ENCODE measurements at regions not wholly inside any gene's neighbourhood (a gene's known extent, or its start where the extent isn't known, plus 50 kb on each side); places are given as distances from the start of the nearest gene placed in this dataset.
A peak's percentile ranks its signal among the peaks of the same experiment; 100 is the strongest.

- peaks cover 17% of the 10 kb centered on the region for H3K4me1 ChIP-seq (ENCODE audit: control insufficient read depth, insufficient read depth, low read length, poor library complexity, severe bottlenecking)
- no peaks in the 10 kb centered on the region for H3K9me3 ChIP-seq (ENCODE audit: control insufficient read depth, low read length)
- H3K27me3 ChIP-seq (replicated peaks; ENCODE audit: control insufficient read depth, insufficient read depth, low read length, poor library complexity, severe bottlenecking), result peaks cover 6% of the 10 kb centered on the region
- no peaks in the 10 kb centered on the region for H3K36me3 ChIP-seq (ENCODE audit: control insufficient read depth, insufficient read depth, low read length)
- no peak overlapping the region for H3K4me3 ChIP-seq (ENCODE audit: insufficient read depth, low read depth, low read length, poor library complexity, severe bottlenecking)
- DNase-seq, result peak; percentile 14 to 43 (median 24)
- H3K27ac ChIP-seq (ENCODE audit: insufficient read depth, low read length, poor library complexity, severe bottlenecking), result no peak overlapping the region
These were observed 60.0 kb upstream of the STEAP1B start for GRCh38 chr7:22559829-22560489.

GRCh38 chr7:22557167-22557566 lies 57.2 kb upstream of the STEAP1B start:
- Histone ChIP-seq H3K4me1 (ENCODE audit: control insufficient read depth, insufficient read depth, low read length, poor library complexity, severe bottlenecking) (no peaks in the 10 kb centered on the region), H3K27ac (ENCODE audit: insufficient read depth, low read length, poor library complexity, severe bottlenecking) (no peak overlapping the region), H3K36me3 (ENCODE audit: control insufficient read depth, insufficient read depth, low read length) (no peaks in the 10 kb centered on the region), H3K4me3 (ENCODE audit: insufficient read depth, low read depth, low read length, poor library complexity, severe bottlenecking) (no peak overlapping the region), H3K27me3 (replicated peaks; ENCODE audit: control insufficient read depth, insufficient read depth, low read length, poor library complexity, severe bottlenecking) (no peaks in the 10 kb centered on the region), H3K9me3 (ENCODE audit: control insufficient read depth, low read length) (no peaks in the 10 kb centered on the region)
- no peak for DNase-seq

DNA sequence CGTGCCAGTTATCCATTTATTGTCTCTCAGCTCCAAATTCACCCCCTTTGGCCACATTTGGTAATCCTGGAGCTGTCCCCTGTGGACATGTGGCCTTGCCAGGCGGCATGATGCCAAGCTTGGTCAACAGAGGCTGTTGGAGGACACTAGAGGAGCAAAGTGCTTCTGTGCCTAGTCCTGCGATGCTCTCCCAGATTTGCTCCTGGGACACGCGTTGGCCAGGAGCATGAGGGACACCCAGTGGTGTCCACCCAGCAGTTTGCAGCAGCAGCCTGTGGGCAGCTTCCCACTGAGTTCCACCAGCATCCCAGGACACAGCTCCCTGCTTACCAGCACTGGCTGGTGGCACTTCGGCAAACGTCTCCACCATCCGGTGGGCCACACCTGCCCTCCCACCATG lies 55.5 kb upstream of the STEAP1B start:
- H3K27me3 ChIP-seq (replicated peaks; ENCODE audit: control insufficient read depth, insufficient read depth, low read length, poor library complexity, severe bottlenecking), result no peaks in the 10 kb centered on the region
- H3K4me3 ChIP-seq (ENCODE audit: insufficient read depth, low read depth, low read length, poor library complexity, severe bottlenecking), result no peak overlapping the region
- H3K4me1 ChIP-seq (ENCODE audit: control insufficient read depth, insufficient read depth, low read length, poor library complexity, severe bottlenecking), result no peaks in the 10 kb centered on the region
- H3K36me3 ChIP-seq (ENCODE audit: control insufficient read depth, insufficient read depth, low read length), result no peaks in the 10 kb centered on the region
- no peaks in the 10 kb centered on the region for H3K9me3 ChIP-seq (ENCODE audit: control insufficient read depth, low read length)
- H3K27ac ChIP-seq (ENCODE audit: insufficient read depth, low read length, poor library complexity, severe bottlenecking), result no peak overlapping the region
- no peak for DNase-seq

DNA sequence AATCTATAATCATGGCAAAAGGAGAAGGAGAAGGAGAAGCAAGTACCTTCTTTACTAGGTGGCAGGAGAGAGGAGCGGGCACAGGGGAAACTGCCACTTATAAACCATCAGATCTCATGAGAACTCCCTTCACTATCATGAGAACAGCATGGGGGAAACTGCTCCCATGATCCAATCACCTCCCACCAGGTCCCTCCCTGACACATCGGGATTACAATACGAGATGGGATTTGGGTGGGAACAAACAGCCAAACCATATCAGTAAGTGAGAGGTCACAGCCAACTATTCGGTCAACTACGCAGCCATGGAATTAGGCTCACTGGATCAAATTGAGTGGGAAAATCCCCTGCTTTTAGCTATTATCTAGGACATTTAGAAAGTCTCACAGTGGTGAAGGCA lies 54.2 kb upstream of the STEAP1B start:
- no peaks in the 10 kb centered on the region for H3K36me3 ChIP-seq (ENCODE audit: control insufficient read depth, insufficient read depth, low read length)
- no peaks in the 10 kb centered on the region for H3K27me3 ChIP-seq (replicated peaks; ENCODE audit: control insufficient read depth, insufficient read depth, low read length, poor library complexity, severe bottlenecking)
- H3K9me3 ChIP-seq (ENCODE audit: control insufficient read depth, low read length), result no peaks in the 10 kb centered on the region
- H3K4me3 ChIP-seq (ENCODE audit: insufficient read depth, low read depth, low read length, poor library complexity, severe bottlenecking), result no peak overlapping the region
- H3K27ac ChIP-seq (ENCODE audit: insufficient read depth, low read length, poor library complexity, severe bottlenecking), result no peak overlapping the region
- DNase-seq, result no peak
- H3K4me1 ChIP-seq (ENCODE audit: control insufficient read depth, insufficient read depth, low read length, poor library complexity, severe bottlenecking), result peaks cover 3% of the 10 kb centered on the region

DNA sequence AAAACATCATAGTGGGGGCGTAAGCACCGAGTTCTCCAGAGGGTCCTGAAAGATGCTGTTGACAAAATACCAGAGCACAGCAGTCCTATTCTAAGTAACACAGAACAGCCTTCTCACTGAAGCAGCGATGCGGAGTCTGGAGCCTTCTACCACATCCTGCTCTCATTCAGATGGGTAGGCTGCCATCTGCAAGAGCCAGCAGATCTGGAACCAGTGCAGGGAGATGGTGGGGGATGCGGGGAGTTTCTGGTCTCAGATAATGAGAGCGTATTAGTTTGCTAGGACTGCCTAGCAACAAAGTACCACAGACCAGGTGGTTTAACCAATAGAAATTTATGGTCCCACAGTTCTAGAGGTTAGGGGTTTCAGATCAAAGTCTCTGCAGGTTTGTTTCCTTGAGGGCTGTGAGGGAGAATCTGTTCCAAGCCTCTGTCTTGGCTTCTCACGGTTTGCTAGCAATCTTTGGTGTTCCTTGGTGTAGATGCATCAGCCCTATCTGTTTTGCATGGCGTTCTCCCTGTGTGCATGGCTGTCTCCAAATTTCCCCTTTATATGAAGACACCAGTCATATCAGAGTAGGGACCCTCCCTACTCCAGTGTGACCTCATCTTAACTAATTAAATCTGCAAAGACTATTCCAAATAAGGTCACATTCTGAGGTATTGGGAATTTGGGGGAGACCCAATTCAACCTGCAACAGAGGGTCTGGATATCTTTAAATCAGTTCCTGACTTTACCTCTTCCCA lies 52.0 kb upstream of the STEAP1B start:
- Histone ChIP-seq H3K4me3 (ENCODE audit: insufficient read depth, low read depth, low read length, poor library complexity, severe bottlenecking) (no peak overlapping the region), H3K4me1 (ENCODE audit: control insufficient read depth, insufficient read depth, low read length, poor library complexity, severe bottlenecking) (peaks cover 3% of the 10 kb centered on the region), H3K27ac (ENCODE audit: insufficient read depth, low read length, poor library complexity, severe bottlenecking) (no peak overlapping the region), H3K27me3 (replicated peaks; ENCODE audit: control insufficient read depth, insufficient read depth, low read length, poor library complexity, severe bottlenecking) (no peaks in the 10 kb centered on the region), H3K9me3 (ENCODE audit: control insufficient read depth, low read length) (no peaks in the 10 kb centered on the region), H3K36me3 (ENCODE audit: control insufficient read depth, insufficient read depth, low read length) (no peaks in the 10 kb centered on the region)
- DNase-seq, result no peak

- H3K9me3 ChIP-seq (ENCODE audit: control insufficient read depth, low read length), result no peaks in the 10 kb centered on the region
- peaks cover 3% of the 10 kb centered on the region for H3K4me1 ChIP-seq (ENCODE audit: control insufficient read depth, insufficient read depth, low read length, poor library complexity, severe bottlenecking)
- H3K27me3 ChIP-seq (replicated peaks; ENCODE audit: control insufficient read depth, insufficient read depth, low read length, poor library complexity, severe bottlenecking), result peaks cover 3% of the 10 kb centered on the region
- H3K4me3 ChIP-seq (ENCODE audit: insufficient read depth, low read depth, low read length, poor library complexity, severe bottlenecking), result no peak overlapping the region
- DNase-seq, result no peak
- no peak overlapping the region for H3K27ac ChIP-seq (ENCODE audit: insufficient read depth, low read length, poor library complexity, severe bottlenecking)
- H3K36me3 ChIP-seq (ENCODE audit: control insufficient read depth, insufficient read depth, low read length), result no peaks in the 10 kb centered on the region
These were observed 50.6 kb upstream of the STEAP1B start for GRCh38 chr7:22550514-22551030.

DNA sequence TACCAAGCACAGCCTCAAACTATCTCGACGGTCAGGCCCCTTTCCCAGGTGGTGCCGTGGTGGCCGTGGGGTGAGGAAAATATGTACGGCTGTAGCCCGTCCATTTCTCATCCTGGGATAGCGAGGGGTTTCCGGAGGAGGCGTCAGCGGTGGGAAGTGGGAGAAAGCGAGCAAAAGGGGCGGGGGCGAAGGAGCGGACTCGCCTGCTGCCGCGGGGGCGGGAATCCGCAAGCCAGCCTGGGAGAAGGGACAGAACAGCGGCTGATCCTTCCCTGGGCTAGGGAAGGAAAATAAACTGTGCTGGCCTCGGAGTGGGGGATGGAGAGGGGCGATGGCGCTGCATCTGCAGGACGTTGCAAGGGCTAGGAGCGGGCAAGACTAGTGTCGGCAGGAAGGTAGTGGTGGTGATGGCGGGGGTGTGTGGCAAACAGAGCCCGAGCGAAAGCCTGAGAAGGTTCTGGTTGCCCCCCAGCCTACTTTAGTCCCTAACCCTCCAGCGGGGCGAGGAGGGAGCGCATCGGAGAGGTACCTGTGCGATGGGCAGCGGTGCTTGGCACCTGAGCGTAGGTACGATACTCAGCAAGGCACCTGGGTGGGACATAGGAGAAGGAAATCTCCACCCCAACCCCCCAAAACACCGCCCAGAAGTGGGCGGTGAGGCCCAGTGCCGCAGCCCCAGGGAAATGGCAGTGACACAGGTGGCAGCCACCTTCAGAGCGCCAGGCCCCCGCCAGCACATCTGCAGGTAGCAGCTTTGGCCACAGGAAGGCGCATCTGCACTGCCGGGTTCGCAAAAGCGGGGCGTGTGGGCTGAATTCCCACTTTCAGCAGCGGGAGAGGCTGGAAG lies 49.9 kb upstream of the STEAP1B start:
- no peaks in the 10 kb centered on the region for H3K9me3 ChIP-seq (ENCODE audit: control insufficient read depth, low read length)
- H3K27me3 ChIP-seq (replicated peaks; ENCODE audit: control insufficient read depth, insufficient read depth, low read length, poor library complexity, severe bottlenecking), result peaks cover 4% of the 10 kb centered on the region
- H3K4me3 ChIP-seq (ENCODE audit: insufficient read depth, low read depth, low read length, poor library complexity, severe bottlenecking), result no peak overlapping the region
- H3K27ac ChIP-seq (ENCODE audit: insufficient read depth, low read length, poor library complexity, severe bottlenecking), result no peak overlapping the region
- no peaks in the 10 kb centered on the region for H3K36me3 ChIP-seq (ENCODE audit: control insufficient read depth, insufficient read depth, low read length)
- peaks cover 3% of the 10 kb centered on the region for H3K4me1 ChIP-seq (ENCODE audit: control insufficient read depth, insufficient read depth, low read length, poor library complexity, severe bottlenecking)
- DNase-seq, result no peak
